Immature natural killer cell (primary cell): ENCODE measurements at regions not wholly inside any gene's neighbourhood (a gene's known extent, or its start where the extent isn't known, plus 50 kb on each side); places are given as distances from the start of the nearest gene placed in this dataset.
"Not testable (repeated sequence)": the region's sequence is repeated elsewhere in the genome, so short reads cannot be mapped to it uniquely, and the experiment has no call there.

Source experiments
- DNase-seq, 3 donors: peaks; one replicate each; pipeline ENCODE4 v3.0.0; 2022; ENCODE audit warnings: mixed read lengths in 1 of 3
- H3K27ac Mint-ChIP-seq, 6 donors: one replicate each; pipeline ENCODE4 v1.8.0; 2020; ENCODE audit warnings: mixed read lengths in 6 of 6, mild to moderate bottlenecking in 5 of 6, inconsistent platforms in 4 of 6, moderate library complexity in 3 of 6
- H3K27me3 Mint-ChIP-seq, 3 donors: one replicate each; pipeline ENCODE4 v1.8.0; 2020 to 2021; ENCODE audit warnings: low read depth in 3 of 3, mild to moderate bottlenecking in 3 of 3, mixed read lengths in 3 of 3, moderate library complexity in 3 of 3, inconsistent platforms in 1 of 3
- H3K36me3 Mint-ChIP-seq, 3 donors: one replicate each; pipeline ENCODE4 v1.8.0; 2020; ENCODE audit warnings: mixed read lengths in 3 of 3, inconsistent platforms in 2 of 3, mild to moderate bottlenecking in 2 of 3
- H3K4me1 Mint-ChIP-seq, 2 donors: one replicate each; pipeline ENCODE4 v1.8.0; 2020; ENCODE audit warnings: inconsistent platforms in 2 of 2, mild to moderate bottlenecking in 2 of 2, mixed read lengths in 2 of 2, moderate library complexity in 1 of 2
- H3K4me3 Mint-ChIP-seq, 5 donors: one replicate each; pipeline ENCODE4 v1.8.0; 2020; ENCODE audit warnings: mild to moderate bottlenecking in 5 of 5, mixed read lengths in 5 of 5, inconsistent platforms in 3 of 5, moderate library complexity in 3 of 5
- H3K9me3 Mint-ChIP-seq, 6 donors: one replicate each; pipeline ENCODE4 v1.8.0; 2020; ENCODE audit warnings: mild to moderate bottlenecking in 6 of 6, mixed read lengths in 6 of 6, inconsistent platforms in 4 of 6, moderate library complexity in 3 of 6

DNA sequence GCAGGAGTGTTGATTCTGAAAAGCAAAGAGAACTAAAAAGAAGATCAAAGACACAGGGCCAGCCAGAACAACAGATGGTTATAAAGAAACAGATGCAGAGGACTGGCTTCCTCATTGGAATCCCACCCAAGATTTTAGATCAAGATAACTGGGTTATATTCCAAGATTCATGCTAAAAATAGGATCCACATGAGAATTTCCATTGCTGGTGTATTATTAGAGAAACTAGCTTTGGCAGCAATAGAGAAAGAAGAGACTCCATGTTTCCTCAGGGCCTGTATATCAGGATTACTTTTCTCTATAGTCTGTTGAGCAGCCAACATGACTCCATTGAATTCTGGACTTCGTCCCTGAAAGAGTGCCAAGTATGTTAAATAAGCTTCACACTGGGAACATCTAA lies 367.3 kb downstream of the TUSC1 start:
- H3K9me3 Mint-ChIP-seq: peaks cover 6 to 47% (median 29%) of the 10 kb centered on the region in 6 donors
- H3K4me3 Mint-ChIP-seq: no peak overlapping the region
- no peaks in the 10 kb centered on the region for H3K36me3 Mint-ChIP-seq
- H3K27ac Mint-ChIP-seq: no peak overlapping the region
- no peaks in the 10 kb centered on the region for H3K4me1 Mint-ChIP-seq
- DNase-seq: no peak
- peaks cover 0 to 1% (median 0%) of the 10 kb centered on the region in 3 donors for H3K27me3 Mint-ChIP-seq

DNA sequence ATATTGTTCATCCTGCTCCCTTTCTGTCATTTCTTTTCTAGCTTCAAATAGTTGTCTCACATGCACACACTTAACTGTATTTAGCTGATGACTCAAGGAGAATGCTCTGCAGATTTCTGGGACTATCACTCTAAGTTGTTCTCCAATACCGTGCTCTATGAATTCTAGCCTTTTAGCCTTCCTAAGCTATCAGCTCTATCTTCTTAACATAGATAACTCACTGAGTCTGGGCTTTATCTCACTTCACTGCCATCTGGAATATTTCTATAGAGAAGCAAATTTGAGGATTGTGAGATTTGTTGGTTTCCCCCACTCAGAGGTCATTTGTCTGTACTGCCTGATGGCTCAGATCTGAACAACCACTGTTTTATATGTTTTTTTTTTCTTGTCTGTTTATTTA lies 369.7 kb downstream of the TUSC1 start:
- no peak for DNase-seq
- Mint-ChIP-seq H3K27ac (no peak overlapping the region), H3K36me3 (no peaks in the 10 kb centered on the region), H3K9me3 (peaks cover 4 to 50% (median 32%) of the 10 kb centered on the region in 6 donors), H3K4me3 (no peak overlapping the region), H3K27me3 (no peaks in the 10 kb centered on the region), H3K4me1 (no peaks in the 10 kb centered on the region)

DNA sequence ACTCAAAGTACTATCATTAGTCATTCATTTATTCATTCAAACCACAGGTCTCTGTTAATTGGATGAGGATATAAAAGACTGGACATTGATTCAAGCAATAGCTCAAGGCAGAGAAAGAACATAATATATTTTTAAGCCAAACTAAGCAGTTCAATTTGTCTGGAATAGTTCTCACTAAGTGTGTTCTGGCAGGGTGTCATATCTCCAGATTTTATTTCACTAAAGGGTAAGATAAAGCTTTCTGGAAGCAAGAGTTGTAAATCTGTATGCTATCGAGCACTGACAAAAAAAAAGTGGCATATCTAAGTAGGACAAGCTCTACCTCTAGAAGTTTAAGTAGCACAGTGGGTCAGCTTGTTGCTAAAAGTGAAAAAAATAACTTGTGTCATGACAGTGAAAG lies 375.6 kb downstream of the TUSC1 start:
- Mint-ChIP-seq H3K27me3 (peaks cover 0 to 2% (median 2%) of the 10 kb centered on the region in 3 donors), H3K9me3 (peaks cover 13 to 48% (median 26%) of the 10 kb centered on the region in 6 donors), H3K4me1 (no peaks in the 10 kb centered on the region), H3K27ac (no peak overlapping the region), H3K4me3 (no peak overlapping the region), H3K36me3 (no peaks in the 10 kb centered on the region)
- no peak for DNase-seq

DNA sequence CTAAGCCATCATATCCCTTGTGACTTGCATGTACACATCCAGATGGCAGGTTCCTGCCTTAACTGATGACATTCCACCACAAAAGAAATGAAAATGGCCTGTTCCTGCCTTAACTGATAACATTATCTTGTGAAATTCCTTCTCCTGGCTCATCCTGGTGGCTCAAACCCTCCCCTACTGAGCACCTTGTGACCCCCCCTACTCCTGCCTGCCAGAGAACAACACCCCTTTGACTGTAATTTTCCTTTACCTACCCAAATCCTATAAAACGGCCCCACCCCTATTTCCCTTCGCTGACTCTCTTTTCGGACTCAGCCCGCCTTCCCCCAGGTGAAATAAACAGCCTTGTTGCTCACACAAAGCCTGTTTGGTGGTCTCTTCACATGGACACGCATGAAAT lies 390.0 kb downstream of the TUSC1 start:
- not testable (repeated sequence) for H3K27me3 Mint-ChIP-seq, H3K4me3 Mint-ChIP-seq, H3K27ac Mint-ChIP-seq, DNase-seq, H3K36me3 Mint-ChIP-seq, H3K4me1 Mint-ChIP-seq
- H3K9me3 Mint-ChIP-seq: peaks cover 3 to 23% (median 11%) of the 10 kb centered on the region in 6 donors

DNA sequence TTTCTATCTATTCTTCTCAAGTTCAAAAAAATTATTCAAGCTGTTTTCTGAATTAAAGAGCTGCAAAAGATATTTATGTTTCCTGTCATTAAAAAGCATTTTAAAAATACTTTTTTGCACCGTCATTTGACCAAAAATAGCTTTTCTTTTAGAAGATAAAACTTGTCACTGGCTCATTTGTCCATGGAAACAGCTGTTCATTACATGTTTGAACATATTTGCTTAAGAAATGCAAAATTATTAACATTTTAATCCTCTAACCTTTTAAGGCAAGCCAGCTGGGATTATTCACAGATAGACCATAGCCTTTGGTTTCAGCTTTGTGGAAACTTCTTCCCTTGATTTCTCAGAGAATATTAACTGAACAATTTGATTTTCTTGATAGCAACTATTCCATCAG lies 393.9 kb downstream of the TUSC1 start:
- DNase-seq: no peak
- Mint-ChIP-seq H3K36me3 (no peaks in the 10 kb centered on the region), H3K4me1 (no peaks in the 10 kb centered on the region), H3K27me3 (peaks cover 0 to 4% (median 1%) of the 10 kb centered on the region in 3 donors), H3K4me3 (no peak overlapping the region), H3K9me3 (peaks cover 2 to 34% (median 17%) of the 10 kb centered on the region in 6 donors), H3K27ac (no peak overlapping the region)

DNA sequence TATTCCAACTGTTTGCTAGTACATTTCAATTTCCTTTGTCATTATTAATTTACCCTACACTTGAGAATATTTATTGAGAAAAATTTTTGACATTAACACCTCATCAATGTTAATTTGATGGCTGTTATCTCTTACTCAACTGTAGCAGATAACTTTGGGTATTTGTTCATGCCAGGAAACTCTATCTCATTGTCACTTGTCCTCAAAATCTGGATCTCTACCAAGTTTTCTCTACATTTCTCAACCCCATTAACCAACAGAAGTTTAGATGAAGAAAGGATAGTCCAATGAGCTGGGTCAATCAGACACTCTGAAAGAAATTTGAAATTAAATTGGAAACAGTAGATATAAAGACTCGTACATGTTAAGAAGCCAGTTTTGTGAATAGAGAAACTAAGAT lies 395.3 kb downstream of the TUSC1 start:
- Mint-ChIP-seq H3K27ac (no peak overlapping the region), H3K4me3 (no peak overlapping the region), H3K27me3 (peaks cover 0 to 2% (median 1%) of the 10 kb centered on the region in 3 donors), H3K36me3 (no peaks in the 10 kb centered on the region), H3K4me1 (no peaks in the 10 kb centered on the region), H3K9me3 (peaks cover 0 to 28% (median 6%) of the 10 kb centered on the region in 6 donors)
- DNase-seq: no peak

DNA sequence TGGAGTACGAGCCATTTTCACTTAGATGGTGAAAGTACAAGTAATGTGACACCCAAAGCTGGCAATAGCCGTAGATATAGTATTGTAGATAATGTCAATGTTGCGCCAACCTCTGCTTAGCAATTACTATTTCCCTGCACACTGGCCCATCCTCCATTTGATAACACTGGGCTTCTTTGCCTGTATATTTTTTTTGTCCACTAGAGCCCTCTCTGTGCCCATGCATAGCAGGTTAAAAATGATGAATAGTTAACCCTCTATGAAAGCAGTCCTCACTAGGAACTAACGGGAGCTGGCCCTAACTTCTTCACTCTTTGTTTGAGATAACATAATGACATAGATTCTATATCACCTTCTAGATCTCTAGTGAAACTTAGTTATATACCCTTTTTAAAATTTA lies 416.8 kb downstream of the TUSC1 start:
- no peaks in the 10 kb centered on the region for H3K4me1 Mint-ChIP-seq
- peaks cover 18 to 45% (median 26%) of the 10 kb centered on the region in 6 donors for H3K9me3 Mint-ChIP-seq
- no peak overlapping the region for H3K27ac Mint-ChIP-seq
- H3K36me3 Mint-ChIP-seq: peaks cover 0 to 7% (median 6%) of the 10 kb centered on the region in 3 donors
- no peak overlapping the region for H3K4me3 Mint-ChIP-seq
- no peak for DNase-seq
- H3K27me3 Mint-ChIP-seq: no peaks in the 10 kb centered on the region

DNA sequence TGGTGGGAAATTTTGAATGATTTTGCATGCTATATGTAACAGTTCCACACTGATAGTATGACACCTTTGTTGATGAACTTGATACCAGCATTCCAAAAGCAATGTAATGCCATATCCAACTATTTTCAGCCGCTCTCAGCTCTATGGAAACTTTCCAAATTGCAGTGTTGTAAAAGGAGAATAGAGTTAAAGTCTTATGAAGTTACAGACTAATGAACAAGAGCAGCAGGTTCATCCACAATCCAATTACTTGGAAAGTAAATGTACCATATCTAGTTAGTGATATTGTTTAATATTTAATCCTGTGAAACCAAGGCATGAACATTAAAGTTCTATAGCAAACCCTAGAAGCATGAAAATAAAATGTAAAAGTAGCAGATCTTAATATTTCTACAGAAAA lies 418.2 kb downstream of the TUSC1 start:
- H3K36me3 Mint-ChIP-seq: peaks cover 0 to 7% (median 6%) of the 10 kb centered on the region in 3 donors
- peaks cover 18 to 58% (median 31%) of the 10 kb centered on the region in 6 donors for H3K9me3 Mint-ChIP-seq
- H3K27me3 Mint-ChIP-seq: no peaks in the 10 kb centered on the region
- H3K4me1 Mint-ChIP-seq: no peaks in the 10 kb centered on the region
- H3K4me3 Mint-ChIP-seq: no peak overlapping the region
- no peak for DNase-seq
- H3K27ac Mint-ChIP-seq: no peak overlapping the region

DNA sequence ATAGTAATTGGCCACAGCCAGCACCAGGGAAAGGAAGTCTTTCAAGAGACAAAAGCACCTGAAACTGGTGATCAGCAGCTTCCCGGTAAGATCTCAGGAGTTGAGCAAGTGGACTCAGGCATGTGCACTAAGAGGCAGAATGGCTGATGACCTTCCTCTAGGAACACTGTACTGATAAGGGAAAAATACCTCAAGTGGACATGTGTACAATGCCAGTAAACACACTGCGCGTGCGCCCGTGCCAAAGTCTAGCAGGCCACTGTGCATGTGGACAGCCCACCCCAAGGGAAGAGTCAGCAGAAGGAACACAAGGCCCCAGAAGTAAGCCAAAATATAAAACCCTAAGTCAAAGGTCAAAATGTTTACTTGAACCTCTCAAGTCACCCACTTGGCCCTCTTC lies 423.0 kb downstream of the TUSC1 start:
- peaks cover 9 to 56% (median 26%) of the 10 kb centered on the region in 6 donors for H3K9me3 Mint-ChIP-seq
- no peak for DNase-seq
- no peak overlapping the region for H3K4me3 Mint-ChIP-seq
- H3K27ac Mint-ChIP-seq: no peak overlapping the region
- no peaks in the 10 kb centered on the region for H3K4me1 Mint-ChIP-seq
- H3K27me3 Mint-ChIP-seq: peaks cover 0 to 2% (median 0%) of the 10 kb centered on the region in 3 donors
- peaks cover 0 to 3% (median 0%) of the 10 kb centered on the region in 3 donors for H3K36me3 Mint-ChIP-seq

DNA sequence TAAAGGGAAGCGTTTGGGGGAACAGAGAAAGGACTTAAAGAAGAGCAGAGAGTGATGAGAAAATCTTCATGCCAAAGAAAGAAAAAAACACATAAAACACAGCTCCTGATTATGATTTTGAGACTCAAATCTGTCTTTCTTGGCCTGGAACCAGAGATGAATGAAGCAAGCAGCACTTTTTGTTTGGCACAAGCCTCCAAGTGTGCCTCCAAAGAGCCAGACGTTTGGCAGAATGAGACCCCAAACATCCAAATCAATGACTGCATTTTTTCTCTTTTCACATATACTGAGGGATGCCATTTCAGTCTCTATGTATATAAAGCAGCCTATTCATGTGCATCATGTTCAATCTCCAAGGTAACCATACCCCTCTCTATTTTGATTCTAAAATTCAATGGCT lies 424.2 kb downstream of the TUSC1 start:
- peaks cover 0 to 3% (median 0%) of the 10 kb centered on the region in 3 donors for H3K36me3 Mint-ChIP-seq
- H3K27ac Mint-ChIP-seq: no peak overlapping the region
- H3K4me1 Mint-ChIP-seq: no peaks in the 10 kb centered on the region
- peaks cover 9 to 60% (median 31%) of the 10 kb centered on the region in 6 donors for H3K9me3 Mint-ChIP-seq
- no peak for DNase-seq
- H3K4me3 Mint-ChIP-seq: no peak overlapping the region
- H3K27me3 Mint-ChIP-seq: peaks cover 0 to 2% (median 0%) of the 10 kb centered on the region in 3 donors

DNA sequence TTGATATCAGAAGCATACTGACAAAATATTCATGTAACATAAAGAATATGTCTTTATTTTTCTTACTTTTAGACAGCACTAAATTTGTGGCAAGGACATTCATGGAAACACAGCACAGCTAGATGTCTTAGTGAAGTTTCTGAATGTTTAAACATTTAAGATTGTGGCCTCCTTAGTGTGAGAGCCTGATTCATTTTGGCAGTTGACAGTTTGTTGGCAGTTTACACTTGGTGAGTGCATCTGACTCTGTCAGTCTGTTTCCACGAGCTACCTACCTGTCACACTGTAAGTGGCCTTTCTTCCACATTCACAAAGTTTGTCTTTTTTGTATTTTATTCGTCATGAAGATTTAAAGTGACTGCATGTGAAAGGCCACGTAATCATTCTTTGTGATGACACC lies 436.8 kb downstream of the TUSC1 start:
- no peak for DNase-seq
- Mint-ChIP-seq H3K4me3 (no peak overlapping the region), H3K27me3 (no peaks in the 10 kb centered on the region), H3K27ac (no peak overlapping the region), H3K9me3 (peaks cover 11 to 42% (median 30%) of the 10 kb centered on the region in 6 donors), H3K4me1 (no peaks in the 10 kb centered on the region), H3K36me3 (no peaks in the 10 kb centered on the region)

DNA sequence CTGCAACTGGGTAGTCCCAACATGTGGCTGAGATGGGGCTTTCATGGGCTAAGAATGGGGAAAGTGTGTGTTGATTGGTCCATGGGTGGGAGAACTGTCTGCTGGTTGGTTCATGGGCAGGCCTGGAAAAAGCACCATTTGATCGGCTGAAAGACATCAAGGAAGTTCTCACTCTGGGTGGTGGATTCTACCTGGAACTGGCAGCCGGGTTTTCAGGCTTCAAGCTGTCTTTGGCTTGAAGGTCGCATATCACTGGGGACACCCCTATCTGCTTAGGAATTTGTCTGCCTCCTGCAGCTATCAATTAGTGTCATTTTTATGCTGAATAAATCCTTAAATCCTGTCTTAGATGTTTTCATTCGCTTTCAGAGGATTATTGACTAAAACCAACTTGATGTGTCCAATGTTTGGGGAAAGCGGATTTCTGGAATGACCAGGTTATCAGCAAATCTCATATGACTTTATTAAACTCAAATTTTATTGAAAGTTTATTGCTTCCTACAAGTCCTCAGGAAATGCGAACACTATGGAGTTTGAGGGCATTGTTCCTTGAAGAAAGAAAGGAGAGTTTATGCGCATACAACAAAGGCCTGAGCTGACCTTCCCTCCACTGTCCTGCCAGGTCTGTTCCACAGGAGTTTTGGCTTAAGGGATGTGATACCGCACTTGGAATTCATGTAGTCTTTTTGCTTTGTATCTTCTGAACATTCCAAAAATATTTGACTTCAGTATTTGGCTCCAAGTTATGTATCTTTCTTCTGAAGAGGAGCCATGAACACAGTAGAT lies 451.1 kb downstream of the TUSC1 start:
- Mint-ChIP-seq H3K4me1 (no peaks in the 10 kb centered on the region), H3K27me3 (peaks cover 0 to 1% (median 0%) of the 10 kb centered on the region in 3 donors), H3K4me3 (no peak overlapping the region), H3K9me3 (peaks cover 12 to 72% (median 35%) of the 10 kb centered on the region in 6 donors), H3K27ac (no peak overlapping the region), H3K36me3 (peaks cover 0 to 4% (median 0%) of the 10 kb centered on the region in 3 donors)
- DNase-seq: no peak

DNA sequence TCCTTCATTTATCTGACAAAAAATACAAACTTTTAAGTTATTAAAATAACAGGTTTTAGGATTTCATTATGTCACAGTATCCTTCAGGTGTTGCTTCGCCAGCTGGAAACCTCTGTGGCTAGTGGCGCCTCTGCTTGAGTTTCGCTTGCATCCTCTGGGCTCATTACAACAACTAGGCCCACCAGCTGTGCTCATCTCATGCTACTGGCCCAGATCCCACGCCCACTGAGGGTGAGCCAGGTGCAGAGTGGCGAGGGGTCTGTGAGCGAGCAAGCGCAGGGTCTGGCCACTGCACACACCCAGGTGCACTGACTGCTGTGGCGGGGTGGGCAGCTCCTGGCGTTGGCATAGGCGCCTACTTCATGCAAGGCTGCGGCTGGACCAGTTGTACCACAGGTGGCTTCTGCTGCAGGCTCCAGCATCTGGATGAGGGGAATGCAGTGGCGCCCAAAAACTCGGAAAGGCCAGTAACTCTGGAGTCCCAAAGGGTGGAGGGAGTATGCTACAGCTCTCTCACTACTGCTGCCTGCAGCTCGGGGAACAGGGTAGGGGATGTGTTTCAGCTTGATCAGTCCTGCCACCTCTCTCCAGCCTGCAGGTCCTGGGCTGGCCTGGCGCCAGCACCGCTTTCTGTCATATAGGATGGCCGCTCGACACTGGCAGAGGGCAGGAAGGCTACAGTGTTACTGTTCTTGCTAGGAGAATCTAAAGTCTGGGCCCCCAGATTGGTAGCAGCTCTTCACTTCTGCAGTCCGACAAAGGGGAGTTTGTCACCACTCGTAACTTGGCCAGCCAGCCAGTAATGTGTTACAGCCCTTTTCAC lies 452.1 kb downstream of the TUSC1 start:
- DNase-seq: no peak
- Mint-ChIP-seq H3K4me1 (no peaks in the 10 kb centered on the region), H3K4me3 (no peak overlapping the region), H3K9me3 (peaks cover 10 to 64% (median 31%) of the 10 kb centered on the region in 6 donors), H3K36me3 (peaks cover 0 to 3% (median 0%) of the 10 kb centered on the region in 3 donors), H3K27me3 (peaks cover 0 to 1% (median 0%) of the 10 kb centered on the region in 3 donors), H3K27ac (no peak overlapping the region)

DNA sequence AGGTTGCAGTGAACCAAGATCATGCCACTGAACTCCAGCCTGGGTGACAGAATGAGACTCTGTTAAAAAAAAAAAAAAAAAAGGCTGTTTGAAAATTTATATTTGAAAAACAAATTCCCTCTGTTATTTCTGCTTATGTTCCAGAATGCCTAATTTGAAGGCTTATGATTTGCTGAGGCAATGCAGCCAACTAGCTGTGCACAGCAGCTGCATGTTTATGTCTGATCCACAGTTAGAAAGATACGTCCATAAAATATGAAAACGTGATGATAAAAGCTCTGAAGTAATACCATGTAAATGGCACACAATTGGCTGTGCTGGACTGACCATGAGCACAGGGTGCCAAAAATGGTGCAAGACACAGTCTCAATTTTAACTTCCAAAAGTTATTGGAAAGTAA lies 453.2 kb downstream of the TUSC1 start:
- no peak overlapping the region for H3K27ac Mint-ChIP-seq
- H3K36me3 Mint-ChIP-seq: no peaks in the 10 kb centered on the region
- H3K27me3 Mint-ChIP-seq: peaks cover 0 to 1% (median 0%) of the 10 kb centered on the region in 3 donors
- no peak for DNase-seq
- H3K4me3 Mint-ChIP-seq: no peak overlapping the region
- H3K4me1 Mint-ChIP-seq: no peaks in the 10 kb centered on the region
- H3K9me3 Mint-ChIP-seq: peaks cover 5 to 60% (median 22%) of the 10 kb centered on the region in 6 donors
